ENCODE measurements at regions not wholly inside any gene's neighbourhood (a gene's known extent, or its start where the extent isn't known, plus 50 kb on each side); places are given as distances from the start of the nearest gene placed in this dataset.
A peak's percentile ranks its signal among the peaks of the same experiment; 100 is the strongest.
"Not testable (repeated sequence)": the region's sequence is repeated elsewhere in the genome, so short reads cannot be mapped to it uniquely, and the experiment has no call there.

- no peak for DNase-seq
Observed at GRCh38 chr10:63077800-63078199, 55.3 kb upstream of the NRBF2 start.

GRCh38 chr10:63072951-63073350 lies 60.2 kb upstream of the NRBF2 start:
- no peak for DNase-seq

- DNase-seq: peak in 1 of 3 experiments; percentile 13
Observed at GRCh38 chr10:63071145-63071544, 62.0 kb upstream of the NRBF2 start.

DNA sequence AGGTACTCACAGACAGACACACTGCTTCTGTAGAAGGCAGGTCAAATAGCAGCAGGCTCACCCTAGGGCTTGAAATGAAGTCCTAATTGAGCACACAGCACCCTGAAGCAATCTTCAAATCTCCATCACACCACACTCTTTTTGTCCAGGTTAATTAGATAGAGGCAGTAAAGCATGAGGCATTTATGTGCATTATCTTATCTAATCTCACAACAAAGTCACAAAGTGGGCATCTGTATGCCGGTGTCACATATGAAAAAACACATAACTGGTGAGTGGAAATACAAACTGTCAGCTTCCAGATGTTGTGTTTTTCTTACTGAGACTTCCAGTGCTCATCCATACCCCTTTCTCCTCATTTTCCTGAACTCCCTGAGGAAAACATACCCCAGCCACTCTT lies 63.8 kb upstream of the NRBF2 start:
- no peak for DNase-seq

DNA sequence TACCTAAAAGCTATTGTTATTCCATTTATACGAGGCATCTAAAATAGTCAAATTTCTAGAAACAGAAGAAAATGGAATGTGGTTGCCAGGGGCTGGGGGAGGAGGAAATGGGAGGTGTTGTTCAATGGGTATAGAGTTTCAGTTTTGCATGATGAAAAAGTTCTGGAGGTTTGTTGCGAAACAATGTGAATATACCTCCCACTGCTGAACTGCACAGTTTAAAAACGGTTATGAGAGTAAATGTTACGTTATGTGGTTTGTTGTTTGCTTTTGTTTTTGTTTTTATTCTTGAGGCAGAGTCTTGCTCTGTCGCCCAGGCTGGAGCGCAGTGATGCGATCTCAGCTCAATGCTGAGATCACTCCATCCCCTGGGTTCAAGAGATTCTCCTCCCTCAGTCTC lies 64.9 kb upstream of the NRBF2 start:
- DNase-seq: no peak

DNA sequence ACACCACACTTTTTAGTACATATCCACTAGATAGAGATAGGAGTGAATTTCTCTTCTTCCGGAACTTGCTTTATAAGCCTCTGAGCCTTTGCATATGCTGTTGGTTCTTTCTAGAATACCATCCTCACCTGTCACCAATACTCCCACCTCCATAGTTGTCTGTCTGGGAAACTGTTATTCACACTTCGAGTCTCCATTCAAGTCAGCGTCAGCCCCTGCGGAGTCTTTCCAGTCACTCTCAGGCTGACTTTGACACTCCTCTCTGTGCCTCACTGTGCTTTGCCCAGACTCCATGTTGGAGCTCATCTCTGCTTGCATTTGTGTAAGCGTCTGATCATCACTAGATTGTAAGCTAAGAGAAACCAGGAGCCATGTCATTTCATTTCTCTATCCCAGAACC lies 66.5 kb upstream of the NRBF2 start:
- no peak for DNase-seq

DNA sequence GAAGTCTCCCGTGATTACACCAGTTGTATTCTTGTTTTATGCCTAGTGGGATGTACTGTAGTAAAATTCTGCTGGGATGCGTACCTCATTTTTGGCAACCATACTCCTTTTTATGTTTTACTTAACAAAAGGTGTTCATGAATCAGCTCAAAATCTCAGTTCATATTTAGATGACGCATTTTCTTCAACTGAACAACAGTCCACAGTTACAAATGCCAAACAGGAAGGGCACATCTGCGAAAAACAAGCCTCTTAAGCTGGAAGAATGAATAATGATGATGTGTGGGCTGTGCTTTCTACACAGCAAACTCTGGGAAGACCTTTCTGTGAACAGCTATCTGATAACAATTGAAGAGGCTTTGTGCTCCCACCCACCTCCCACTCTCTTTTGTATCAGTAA lies 68.4 kb upstream of the NRBF2 start:
- DNase-seq: no peak

- DNase-seq: no peak
Observed at GRCh38 chr10:63058236-63058635, 74.9 kb upstream of the NRBF2 start.

DNA sequence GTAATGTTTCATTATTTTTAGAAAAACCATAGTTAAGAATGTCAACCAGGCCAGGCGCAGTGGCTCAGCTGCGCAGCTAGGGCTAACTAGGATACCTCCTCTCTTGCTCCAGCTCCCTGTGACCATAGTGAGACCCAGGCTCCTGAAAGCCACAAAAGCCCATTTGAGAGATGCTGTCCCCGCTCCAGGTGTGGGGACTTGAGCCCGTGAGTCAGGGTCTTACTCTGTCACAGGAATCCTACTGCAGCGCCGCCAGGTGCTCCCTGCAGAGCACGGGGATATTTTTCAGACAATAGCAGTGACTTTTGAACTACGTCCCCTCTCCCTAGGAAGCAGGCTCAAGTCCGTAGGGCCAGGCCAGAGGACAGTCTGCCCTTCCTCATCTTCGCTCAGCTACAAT lies 75.6 kb upstream of the NRBF2 start:
- no peak for DNase-seq

- DNase-seq: no peak
Observed at GRCh38 chr10:63055705-63056104, 77.4 kb upstream of the NRBF2 start.

DNA sequence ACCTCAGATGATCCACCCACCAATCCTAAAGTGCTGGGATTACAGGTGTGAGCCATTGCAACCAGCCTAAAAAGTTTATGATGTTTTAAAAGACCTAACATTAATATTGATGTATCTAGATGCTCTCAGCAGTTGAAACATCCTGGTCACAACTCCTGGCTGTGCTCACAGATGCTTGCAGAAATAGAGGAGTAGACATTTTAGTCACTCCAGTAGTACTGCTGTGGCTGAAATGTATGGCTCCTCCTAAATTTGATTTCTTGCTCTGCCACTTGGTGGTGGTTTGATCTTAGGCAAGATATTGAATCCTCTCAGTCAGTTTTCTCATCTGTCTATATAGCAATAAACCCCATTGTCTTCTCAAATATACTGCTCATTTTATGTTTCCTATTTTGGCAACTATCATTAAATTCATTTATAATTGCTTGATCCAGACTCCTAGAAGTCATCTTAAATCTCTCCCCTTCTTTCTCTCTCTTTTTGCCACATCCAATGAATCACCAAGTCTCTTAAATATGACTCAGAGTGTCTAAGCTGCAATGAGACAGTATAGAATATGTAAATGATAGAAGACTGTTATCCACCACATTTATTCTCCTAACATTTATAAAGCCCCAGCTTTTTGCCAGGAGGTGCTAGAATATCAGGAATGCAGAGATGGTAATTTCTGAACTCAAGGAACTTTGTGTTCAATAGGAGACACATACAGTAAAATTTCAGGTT lies 78.1 kb upstream of the NRBF2 start:
- DNase-seq: no peak

DNA sequence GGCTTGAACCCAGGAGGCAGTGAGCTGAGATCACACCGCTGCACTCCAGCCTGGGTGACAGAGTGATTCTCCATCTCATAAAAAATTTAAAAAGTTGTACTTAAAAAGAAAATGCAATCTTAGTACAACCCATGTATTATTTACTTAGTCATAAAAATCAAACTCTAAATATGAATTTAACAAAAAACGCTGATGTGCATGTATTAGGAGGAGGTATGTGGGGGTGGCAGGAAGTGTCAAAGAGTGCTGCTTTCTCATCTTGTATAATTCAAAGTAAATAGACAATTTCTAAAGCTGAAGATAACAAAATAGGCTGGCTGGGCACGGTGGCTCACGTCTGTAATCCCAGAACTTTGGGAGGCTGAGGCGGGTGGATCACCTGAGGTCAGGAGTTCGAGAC lies 81.0 kb upstream of the NRBF2 start:
- DNase-seq: no peak

- DNase-seq: no peak
Observed at GRCh38 chr10:63042256-63042655, 90.9 kb upstream of the NRBF2 start.

GRCh38 chr10:63033616-63034185 lies 99.4 kb upstream of the NRBF2 start:
- not testable (repeated sequence) for DNase-seq

GRCh38 chr10:63030536-63030935 lies 102.6 kb upstream of the NRBF2 start:
- DNase-seq: no peak

- no peak for DNase-seq
Observed at GRCh38 chr10:63027531-63027930, 105.6 kb upstream of the NRBF2 start.

DNA sequence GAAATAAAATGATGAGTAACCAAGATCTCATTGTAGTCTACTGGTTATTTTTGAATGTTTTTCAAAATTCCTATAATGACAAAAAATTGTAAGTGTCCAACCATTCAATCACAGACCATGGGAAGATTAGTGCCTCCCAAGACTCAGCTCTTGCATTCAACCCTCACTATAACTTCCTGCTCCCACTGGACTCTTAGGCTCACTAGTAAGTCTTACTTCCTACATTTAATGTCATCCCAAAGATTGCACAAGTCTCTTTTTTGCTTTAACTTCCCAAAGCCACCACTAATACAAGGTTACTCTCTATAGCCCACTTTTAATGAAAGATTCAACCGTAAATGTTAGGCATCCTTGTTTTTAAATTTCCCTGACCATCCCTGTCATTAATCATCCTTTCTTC lies 111.9 kb upstream of the NRBF2 start:
- no peak for DNase-seq

GRCh38 chr10:63013755-63014154 lies 119.4 kb upstream of the NRBF2 start:
- DNase-seq: no peak

DNA sequence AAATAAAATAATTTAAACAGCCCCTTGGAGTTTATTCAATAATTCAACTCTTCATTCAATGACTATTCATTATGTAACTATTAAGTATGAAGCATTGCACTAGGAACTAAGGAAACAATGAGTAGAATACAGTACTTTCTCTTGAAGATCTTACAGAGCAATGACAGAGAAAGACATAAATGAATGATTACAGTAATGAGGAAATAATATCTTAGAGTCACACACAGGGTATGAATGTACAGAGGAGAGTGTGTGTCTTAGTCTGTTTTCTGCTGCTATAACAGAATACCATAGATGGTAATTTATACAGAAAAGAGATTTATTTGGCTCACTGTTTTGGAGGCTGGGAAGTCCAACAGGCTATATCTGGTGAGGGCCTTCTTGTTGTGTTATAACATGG lies 120.5 kb upstream of the NRBF2 start:
- no peak for DNase-seq

DNA sequence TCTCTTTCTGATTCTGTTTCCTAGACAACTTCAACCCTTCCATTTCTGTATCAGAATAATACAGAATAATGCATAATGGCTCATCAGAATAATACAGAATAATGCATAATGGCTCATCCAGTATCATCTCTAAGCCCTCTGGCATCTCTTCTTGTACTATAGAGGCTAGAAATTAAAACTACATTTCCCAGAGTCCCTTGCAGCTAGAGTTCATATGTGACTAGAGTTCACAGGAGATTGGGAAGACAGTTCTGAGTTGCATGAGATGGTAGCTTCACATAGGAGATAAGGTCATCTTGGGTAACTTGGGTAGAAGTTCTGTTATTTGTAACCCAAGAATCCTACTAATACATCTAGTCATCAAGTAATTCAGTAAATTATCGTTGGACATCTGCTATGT lies 122.9 kb upstream of the NRBF2 start:
- DNase-seq: no peak

GRCh38 chr10:63008491-63008890 lies 124.6 kb upstream of the NRBF2 start:
- no peak for DNase-seq

GRCh38 chr10:63007112-63007511 lies 126.0 kb upstream of the NRBF2 start:
- DNase-seq: no peak

DNA sequence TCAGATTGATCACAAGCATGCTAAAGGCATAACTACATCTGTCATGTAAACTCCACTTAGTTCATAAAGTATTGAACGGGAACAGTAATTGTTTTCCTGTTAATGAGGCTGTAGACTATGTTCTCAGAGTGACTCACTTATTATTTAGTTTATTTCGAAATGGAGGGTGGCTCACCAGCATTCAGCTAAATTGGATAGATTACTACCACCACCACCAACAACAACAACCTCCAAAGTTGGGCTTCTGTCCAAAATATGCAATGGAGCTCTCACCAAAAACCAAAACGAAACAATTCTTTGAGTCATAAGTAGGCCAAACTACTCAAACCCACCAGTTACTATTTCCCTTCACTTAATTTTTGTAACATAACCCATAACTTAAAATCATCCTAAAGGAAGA lies 127.9 kb upstream of the NRBF2 start:
- no peak for DNase-seq

GRCh38 chr10:63003816-63004453 lies 129.2 kb upstream of the NRBF2 start:
- no peak for DNase-seq

DNA sequence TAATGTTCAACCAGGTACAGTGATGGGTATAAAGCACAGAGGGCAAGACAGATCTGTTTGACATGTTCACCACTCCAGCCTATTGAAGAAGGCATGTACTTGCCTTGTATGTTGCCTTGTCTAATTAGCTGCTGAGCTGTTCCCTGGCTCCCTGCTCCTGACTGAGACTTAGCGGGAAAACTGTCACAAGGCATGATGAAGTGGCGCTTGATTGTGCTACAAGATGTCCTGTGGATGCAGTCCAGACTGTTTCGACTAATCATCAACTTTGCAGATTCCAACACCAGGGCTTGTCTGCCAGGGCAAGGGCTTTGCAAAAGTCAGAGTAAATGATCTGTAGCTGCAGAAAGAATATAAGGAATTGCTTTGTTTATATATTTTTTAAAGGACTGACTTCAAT lies 136.2 kb upstream of the NRBF2 start:
- DNase-seq: peak in 1 of 3 experiments; percentile 6

Measured in NCI-H1417 (cell line).